Common myeloid progenitor, CD34-positive (primary cell): ENCODE measurements at regions not wholly inside any gene's neighbourhood (a gene's known extent, or its start where the extent isn't known, plus 50 kb on each side); places are given as distances from the start of the nearest gene placed in this dataset.

Source experiments
- CTCF ChIA-PET: fragments of 350-600 bp; sonication (Branson Sonifier 250); formaldehyde crosslinking; loops from one replicate; lab custom pipeline; 2021; ENCODE audit warnings: antibody characterized with exemption; lab: Charles Lee
- POLR2A ChIA-PET: fragments of 350-600 bp; sonication (Branson Sonifier 250); formaldehyde crosslinking; loops from one replicate; lab custom pipeline; 2021; ENCODE audit warnings: antibody characterized with exemption; lab: Charles Lee
- DNase-seq, 3 donors: peaks; one replicate each; pipeline versions ENCODE4 v3.0.0 to v3.0.0-alpha.2; 2013
- H3K27ac ChIP-seq, 2 experiments: 1 replicate in 1 of 2; 2 replicates in 1 of 2; pipeline ENCODE4 v1.7.0; 2013; ENCODE audit warnings: inconsistent platforms in 2 of 2, low read length in 2 of 2, mild to moderate bottlenecking in 2 of 2, low read depth in 1 of 2, moderate library complexity in 1 of 2; ENCODE audit not compliant: severe bottlenecking in 2 of 2, insufficient read depth in 1 of 2, poor library complexity in 1 of 2
- H3K27me3 ChIP-seq, 5 experiments: replicated peaks in 2 of 5; 1 replicate in 3 of 5; 2 replicates in 2 of 5; pipeline versions ENCODE4 v1.6.1 to v1.7.0; 2013; ENCODE audit warnings: low read length in 4 of 5, mild to moderate bottlenecking in 2 of 5, moderate library complexity in 2 of 5, inconsistent platforms in 1 of 5; ENCODE audit not compliant: insufficient read depth in 5 of 5, control insufficient read depth in 4 of 5
- H3K36me3 ChIP-seq, 4 experiments: 1 replicate in 2 of 4; 2 replicates in 2 of 4; pipeline versions ENCODE4 v1.6.1 to v1.7.0; 2013; ENCODE audit warnings: low read length in 3 of 4, control low read depth in 1 of 4, mild to moderate bottlenecking in 1 of 4; ENCODE audit not compliant: control insufficient read depth in 4 of 4, insufficient read depth in 4 of 4
- H3K4me1 ChIP-seq, 4 experiments: 1 replicate in 3 of 4; 2 replicates in 1 of 4; pipeline versions ENCODE4 v1.6.1 to v1.7.1; 2013; ENCODE audit warnings: low read length in 3 of 4, mild to moderate bottlenecking in 3 of 4, control low read depth in 1 of 4, inconsistent platforms in 1 of 4, moderate library complexity in 1 of 4; ENCODE audit not compliant: control insufficient read depth in 4 of 4, insufficient read depth in 4 of 4; ENCODE audit errors: control extremely low read depth in 1 of 4
- H3K4me3 ChIP-seq, 7 experiments: 1 replicate in 4 of 7; 2 replicates in 3 of 7; pipeline versions ENCODE4 v1.5.1 to v1.7.0; 2013; ENCODE audit warnings: mild to moderate bottlenecking in 7 of 7, low read length in 6 of 7, moderate library complexity in 6 of 7, inconsistent platforms in 2 of 7, low read depth in 2 of 7, control low read depth in 1 of 7; ENCODE audit not compliant: insufficient read depth in 4 of 7, control insufficient read depth in 1 of 7; ENCODE audit errors: extremely low read depth in 1 of 7
- H3K9me3 ChIP-seq, 5 experiments: 1 replicate in 4 of 5; 2 replicates in 1 of 5; pipeline versions ENCODE4 v1.6.1 to v1.7.1; 2013; ENCODE audit warnings: low read length in 4 of 5, mild to moderate bottlenecking in 2 of 5, inconsistent platforms in 1 of 5, low read depth in 1 of 5, moderate library complexity in 1 of 5; ENCODE audit not compliant: control insufficient read depth in 4 of 5, insufficient read depth in 2 of 5; ENCODE audit errors: control extremely low read depth in 1 of 5
- WGBS: methylation state at CpG from one replicate; pipeline ENCODE4 v1.1.5; 2013; ENCODE audit not compliant: insufficient coverage; 5-methylcytosine and 5-hydroxymethylcytosine counted together

DNA sequence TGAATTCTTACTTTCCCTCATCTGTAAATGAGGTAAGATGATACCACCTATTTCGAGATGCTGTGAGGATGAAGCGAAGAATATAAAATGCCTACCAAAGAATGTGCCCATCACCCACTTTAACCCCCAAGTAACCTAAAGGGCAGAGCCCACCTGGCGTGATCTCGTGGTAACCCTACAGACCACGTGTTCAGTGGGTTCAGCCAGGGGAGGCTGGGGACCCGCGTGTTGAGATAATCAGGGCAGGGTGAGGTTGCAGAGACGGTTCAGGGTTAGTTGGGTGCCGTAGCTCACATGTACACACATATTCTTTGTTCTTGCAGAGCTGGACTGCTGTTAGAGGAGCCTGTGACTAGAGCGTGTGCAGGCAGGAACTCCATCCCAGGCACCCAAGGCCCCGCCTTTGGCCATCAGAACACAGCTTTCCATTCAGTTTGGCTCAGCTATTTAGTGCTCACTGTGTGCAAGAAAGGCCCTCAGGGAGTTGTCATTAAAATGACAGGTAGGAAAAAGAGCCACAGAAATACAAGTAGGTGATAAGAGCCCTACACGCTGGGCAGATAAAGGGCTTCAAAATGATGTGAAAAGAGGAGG, 56.5 kb upstream of the HAND1 start:
- POLR2A ChIA-PET = no interaction called here

DNA sequence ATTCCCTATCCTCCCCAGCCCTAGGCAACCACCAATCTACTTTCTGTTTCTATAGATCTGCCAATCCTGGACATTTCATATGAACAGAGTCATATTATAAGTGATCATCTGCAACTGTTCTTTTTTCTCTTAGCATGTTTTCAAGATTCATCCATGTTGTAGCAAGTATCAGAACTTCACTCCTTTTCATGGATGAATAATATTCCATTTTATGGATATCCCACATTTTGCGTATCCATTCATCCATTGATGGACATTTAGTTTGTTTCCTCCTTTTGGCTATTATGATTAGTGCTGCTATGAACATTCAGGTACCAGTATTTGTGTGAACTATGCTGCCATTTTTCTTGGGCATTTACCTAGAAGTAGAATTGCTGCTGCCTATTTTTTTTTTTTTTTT, 51.3 kb upstream of the HAND1 start:
- ChIA-PET POLR2A (no interaction called here), CTCF (interaction anchor here (1.0 kb wide), 1 partner anchor 9 kb away, joined by 3 read pairs; no protein-coding TSS in a partner anchor)
- no peak for DNase-seq
- H3K27me3 ChIP-seq = peaks cover 0 to 2% (median 0%) of the 10 kb centered on the region in 5 experiments
- no peaks in the 10 kb centered on the region for H3K36me3 ChIP-seq
- WGBS = no CpG with 5 or more reads among the region's 1 CpG
- peaks cover 0 to 4% (median 0%) of the 10 kb centered on the region in 5 experiments for H3K9me3 ChIP-seq
- H3K27ac ChIP-seq = no peak overlapping the region
- H3K4me1 ChIP-seq = no peaks in the 10 kb centered on the region
- no peak overlapping the region for H3K4me3 ChIP-seq

More for the DNA sequence above, 56.5 kb upstream of the HAND1 start:
- Histone ChIP-seq H3K36me3 (no peaks in the 10 kb centered on the region), H3K4me3 (no peak overlapping the region), H3K27ac (no peak overlapping the region), H3K4me1 (no peaks in the 10 kb centered on the region), H3K27me3 (peaks cover 0 to 2% (median 0%) of the 10 kb centered on the region in 5 experiments), H3K9me3 (peaks cover 0 to 4% (median 0%) of the 10 kb centered on the region in 5 experiments)
- 96% methylated on average over 10 of the region's 12 CpGs for WGBS
- no peak for DNase-seq
- CTCF ChIA-PET = interaction anchor here (0.7 kb wide), 1 partner anchor 14 kb away, joined by 4 read pairs; no protein-coding TSS in a partner anchor

DNA sequence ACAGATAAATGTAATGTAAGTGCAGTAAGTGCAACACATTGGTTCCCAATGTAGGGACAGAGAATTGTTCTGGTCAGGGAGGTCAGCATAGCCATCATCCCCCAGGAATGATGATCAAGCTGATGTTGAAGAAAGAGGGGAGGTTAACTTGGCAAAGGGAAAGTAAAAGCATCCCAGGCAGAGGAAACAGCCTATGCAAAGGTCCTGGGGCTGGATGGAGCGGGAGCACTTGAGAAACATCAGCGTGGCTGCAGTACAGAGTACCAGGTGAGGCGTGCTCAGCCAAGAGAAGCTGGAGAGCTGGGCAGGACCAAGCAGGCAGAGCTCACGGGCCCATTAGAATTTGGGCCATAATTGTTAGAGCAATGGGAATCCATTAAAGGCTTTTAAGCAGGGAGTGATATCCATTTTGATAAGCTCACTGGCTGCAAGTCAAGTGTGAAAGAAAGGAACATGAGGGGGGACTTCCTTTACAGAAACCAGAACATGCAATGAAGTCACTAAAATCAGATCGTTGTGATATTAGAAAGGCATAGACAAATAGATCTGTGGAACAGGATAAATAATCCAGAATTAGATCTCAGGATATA, 50.1 kb upstream of the HAND1 start:
- no peak overlapping the region for H3K4me3 ChIP-seq
- POLR2A ChIA-PET = interaction anchor here (0.6 kb wide), 1 partner anchor 12 kb away, joined by 5 read pairs; no protein-coding TSS in a partner anchor
- H3K9me3 ChIP-seq = peaks cover 0 to 4% (median 0%) of the 10 kb centered on the region in 5 experiments
- WGBS = 96% methylated on average over 4 of the region's 5 CpGs
- DNase-seq = no peak
- CTCF ChIA-PET = no interaction called here
- H3K4me1 ChIP-seq = no peaks in the 10 kb centered on the region
- peaks cover 0 to 2% (median 0%) of the 10 kb centered on the region in 5 experiments for H3K27me3 ChIP-seq
- no peaks in the 10 kb centered on the region for H3K36me3 ChIP-seq
- H3K27ac ChIP-seq = no peak overlapping the region
